ENCODE measurements at regions not wholly inside any gene's neighbourhood (a gene's known extent, or its start where the extent isn't known, plus 50 kb on each side); places are given as distances from the start of the nearest gene placed in this dataset.

DNA sequence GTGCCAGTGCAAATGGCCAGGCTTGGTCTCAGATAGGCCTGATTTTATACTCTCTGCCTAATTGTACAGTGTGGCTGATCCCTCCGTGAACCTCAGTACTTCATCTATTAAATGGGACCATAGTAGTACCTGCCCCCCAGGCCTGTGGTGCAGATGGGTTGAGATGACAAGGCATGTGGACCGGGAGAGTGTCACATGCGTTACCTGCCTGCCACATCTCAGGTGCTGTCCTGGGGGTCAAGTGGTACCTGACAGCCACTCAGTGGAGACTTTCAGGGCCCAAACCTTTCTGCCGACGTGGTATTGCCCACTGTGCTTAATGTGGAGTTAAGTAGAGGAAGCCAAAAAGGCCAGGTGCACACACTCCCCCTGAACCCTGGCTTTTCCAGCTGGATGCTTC lies 197.3 kb downstream of the FOXD2 start:
- H3K27ac ChIP-seq (ENCODE audit: low read depth, low read length): no peak overlapping the region
- H3K27me3 ChIP-seq (ENCODE audit: control insufficient read depth in 5 of 5, insufficient read depth in 4 of 5, low read length in 5 of 5): peaks cover 0 to 11% (median 5%) of the 10 kb centered on the region in 5 donors
- no peaks in the 10 kb centered on the region for H3K36me3 ChIP-seq (ENCODE audit: control insufficient read depth in 5 of 5, insufficient read depth in 5 of 5, low read length in 5 of 5)
- no peaks in the 10 kb centered on the region for H3K9me3 ChIP-seq (ENCODE audit: control insufficient read depth in 5 of 5, low read length in 5 of 5)
- no peak overlapping the region for H3K4me3 ChIP-seq (ENCODE audit: low read depth in 1 of 5, low read length in 5 of 5)
- H3K9ac ChIP-seq (ENCODE audit: low read length in 5 of 5): no peak overlapping the region
- H3K4me1 ChIP-seq (ENCODE audit: control insufficient read depth in 5 of 5, insufficient read depth in 5 of 5, low read length in 5 of 5): no peaks in the 10 kb centered on the region

- Histone ChIP-seq H3K36me3 (ENCODE audit: control insufficient read depth in 5 of 5, insufficient read depth in 5 of 5, low read length in 5 of 5) (no peaks in the 10 kb centered on the region), H3K27me3 (ENCODE audit: control insufficient read depth in 5 of 5, insufficient read depth in 4 of 5, low read length in 5 of 5) (peaks cover 0 to 11% (median 5%) of the 10 kb centered on the region in 5 donors), H3K4me3 (ENCODE audit: low read depth in 1 of 5, low read length in 5 of 5) (no peak overlapping the region), H3K4me1 (ENCODE audit: control insufficient read depth in 5 of 5, insufficient read depth in 5 of 5, low read length in 5 of 5) (no peaks in the 10 kb centered on the region), H3K27ac (ENCODE audit: low read depth, low read length) (no peak overlapping the region), H3K9ac (ENCODE audit: low read length in 5 of 5) (no peak overlapping the region), H3K9me3 (ENCODE audit: control insufficient read depth in 5 of 5, low read length in 5 of 5) (no peaks in the 10 kb centered on the region)
Measured at GRCh38 chr1:47635597-47635996, 197.8 kb downstream of the FOXD2 start.

DNA sequence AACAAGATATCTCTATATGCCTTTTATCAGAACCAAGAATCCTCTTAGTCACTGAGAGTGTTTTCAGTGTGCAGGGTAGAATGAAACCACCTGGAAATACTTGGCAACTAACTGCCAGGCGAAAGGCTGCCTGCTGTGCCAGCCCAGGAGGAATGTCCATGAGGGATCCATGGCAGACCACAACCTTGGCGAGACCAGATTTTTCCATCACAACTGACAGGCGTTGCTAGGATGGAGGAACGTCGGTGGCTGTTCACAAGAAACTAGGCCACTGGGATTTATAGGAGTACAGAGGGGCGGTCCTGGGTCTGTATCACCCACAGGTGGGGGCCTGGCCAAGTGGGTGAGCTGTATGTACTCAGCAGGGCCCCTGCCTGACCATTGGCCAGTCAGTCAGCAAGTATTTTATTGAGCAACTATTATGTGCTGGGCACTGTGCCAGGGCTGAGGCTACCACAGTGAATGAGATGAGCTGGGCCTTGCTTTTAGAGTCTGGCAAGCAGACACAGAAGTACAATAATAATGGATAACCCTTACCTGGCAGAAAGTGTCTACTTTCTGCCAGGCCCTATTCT lies 199.4 kb downstream of the FOXD2 start:
- H3K9me3 ChIP-seq (ENCODE audit: control insufficient read depth in 5 of 5, low read length in 5 of 5): no peaks in the 10 kb centered on the region
- no peaks in the 10 kb centered on the region for H3K4me1 ChIP-seq (ENCODE audit: control insufficient read depth in 5 of 5, insufficient read depth in 5 of 5, low read length in 5 of 5)
- H3K27me3 ChIP-seq (ENCODE audit: control insufficient read depth in 5 of 5, insufficient read depth in 4 of 5, low read length in 5 of 5): peaks cover 3 to 10% (median 5%) of the 10 kb centered on the region in 5 donors
- no peak overlapping the region for H3K4me3 ChIP-seq (ENCODE audit: low read depth in 1 of 5, low read length in 5 of 5)
- H3K9ac ChIP-seq (ENCODE audit: low read length in 5 of 5): no peak overlapping the region
- H3K27ac ChIP-seq (ENCODE audit: low read depth, low read length): no peak overlapping the region
- H3K36me3 ChIP-seq (ENCODE audit: control insufficient read depth in 5 of 5, insufficient read depth in 5 of 5, low read length in 5 of 5): no peaks in the 10 kb centered on the region

- Histone ChIP-seq H3K27me3 (ENCODE audit: control insufficient read depth in 5 of 5, insufficient read depth in 4 of 5, low read length in 5 of 5) (peaks cover 3 to 16% (median 5%) of the 10 kb centered on the region in 5 donors), H3K9ac (ENCODE audit: low read length in 5 of 5) (no peak overlapping the region), H3K9me3 (ENCODE audit: control insufficient read depth in 5 of 5, low read length in 5 of 5) (no peaks in the 10 kb centered on the region), H3K27ac (ENCODE audit: low read depth, low read length) (no peak overlapping the region), H3K36me3 (ENCODE audit: control insufficient read depth in 5 of 5, insufficient read depth in 5 of 5, low read length in 5 of 5) (no peaks in the 10 kb centered on the region), H3K4me3 (ENCODE audit: low read depth in 1 of 5, low read length in 5 of 5) (no peak overlapping the region), H3K4me1 (ENCODE audit: control insufficient read depth in 5 of 5, insufficient read depth in 5 of 5, low read length in 5 of 5) (peaks cover 0 to 6% (median 3%) of the 10 kb centered on the region in 5 donors)
Measured at GRCh38 chr1:47638240-47638639, 200.4 kb downstream of the FOXD2 start.

DNA sequence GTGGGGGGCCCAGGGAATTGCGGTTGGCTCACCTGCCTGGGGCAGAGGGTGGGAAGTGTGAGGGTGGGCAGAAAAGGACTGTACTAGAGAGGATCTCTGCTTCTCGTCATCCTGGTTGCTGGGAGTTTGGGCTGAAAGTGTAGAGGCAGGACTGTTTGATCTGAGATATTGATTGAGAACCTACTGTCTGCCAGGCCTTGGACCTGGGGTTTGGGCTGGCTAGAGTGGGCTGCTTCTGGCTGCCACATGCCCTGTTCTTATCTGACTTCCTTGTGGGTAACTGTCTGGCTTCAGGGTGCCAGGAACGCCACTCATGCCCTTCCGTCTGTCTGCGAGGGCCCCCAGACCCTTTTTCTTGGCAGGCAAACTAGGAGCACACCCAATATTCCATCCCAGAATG lies 200.9 kb downstream of the FOXD2 start:
- H3K27ac ChIP-seq (ENCODE audit: low read depth, low read length): no peak overlapping the region
- H3K9me3 ChIP-seq (ENCODE audit: control insufficient read depth in 5 of 5, low read length in 5 of 5): no peaks in the 10 kb centered on the region
- H3K27me3 ChIP-seq (ENCODE audit: control insufficient read depth in 5 of 5, insufficient read depth in 4 of 5, low read length in 5 of 5): peaks cover 3 to 16% (median 6%) of the 10 kb centered on the region in 5 donors
- peaks cover 0 to 11% (median 8%) of the 10 kb centered on the region in 5 donors for H3K4me1 ChIP-seq (ENCODE audit: control insufficient read depth in 5 of 5, insufficient read depth in 5 of 5, low read length in 5 of 5)
- no peak overlapping the region for H3K4me3 ChIP-seq (ENCODE audit: low read depth in 1 of 5, low read length in 5 of 5)
- H3K36me3 ChIP-seq (ENCODE audit: control insufficient read depth in 5 of 5, insufficient read depth in 5 of 5, low read length in 5 of 5): no peaks in the 10 kb centered on the region
- no peak overlapping the region for H3K9ac ChIP-seq (ENCODE audit: low read length in 5 of 5)

GRCh38 chr1:47643306-47644211 lies 205.7 kb downstream of the FOXD2 start:
- H3K9ac ChIP-seq (ENCODE audit: low read length in 5 of 5): no peak overlapping the region
- H3K4me3 ChIP-seq (ENCODE audit: low read depth in 1 of 5, low read length in 5 of 5): peak overlapping the region in 1 of 5 donors; percentile 17
- H3K36me3 ChIP-seq (ENCODE audit: control insufficient read depth in 5 of 5, insufficient read depth in 5 of 5, low read length in 5 of 5): no peaks in the 10 kb centered on the region
- no peaks in the 10 kb centered on the region for H3K9me3 ChIP-seq (ENCODE audit: control insufficient read depth in 5 of 5, low read length in 5 of 5)
- peaks cover 2 to 23% (median 17%) of the 10 kb centered on the region in 5 donors for H3K4me1 ChIP-seq (ENCODE audit: control insufficient read depth in 5 of 5, insufficient read depth in 5 of 5, low read length in 5 of 5)
- peaks cover 0 to 16% (median 7%) of the 10 kb centered on the region in 5 donors for H3K27me3 ChIP-seq (ENCODE audit: control insufficient read depth in 5 of 5, insufficient read depth in 4 of 5, low read length in 5 of 5)
- H3K27ac ChIP-seq (ENCODE audit: low read depth, low read length): no peak overlapping the region

GRCh38 chr1:47644212-47644573 lies 206.3 kb downstream of the FOXD2 start:
- H3K9me3 ChIP-seq (ENCODE audit: control insufficient read depth in 5 of 5, low read length in 5 of 5): no peaks in the 10 kb centered on the region
- H3K27ac ChIP-seq (ENCODE audit: low read depth, low read length): no peak overlapping the region
- no peaks in the 10 kb centered on the region for H3K36me3 ChIP-seq (ENCODE audit: control insufficient read depth in 5 of 5, insufficient read depth in 5 of 5, low read length in 5 of 5)
- no peak overlapping the region for H3K9ac ChIP-seq (ENCODE audit: low read length in 5 of 5)
- H3K4me3 ChIP-seq (ENCODE audit: low read depth in 1 of 5, low read length in 5 of 5): peak overlapping the region in 1 of 5 donors; percentile 17
- H3K27me3 ChIP-seq (ENCODE audit: control insufficient read depth in 5 of 5, insufficient read depth in 4 of 5, low read length in 5 of 5): peaks cover 0 to 16% (median 7%) of the 10 kb centered on the region in 5 donors
- peaks cover 2 to 23% (median 17%) of the 10 kb centered on the region in 5 donors for H3K4me1 ChIP-seq (ENCODE audit: control insufficient read depth in 5 of 5, insufficient read depth in 5 of 5, low read length in 5 of 5)

DNA sequence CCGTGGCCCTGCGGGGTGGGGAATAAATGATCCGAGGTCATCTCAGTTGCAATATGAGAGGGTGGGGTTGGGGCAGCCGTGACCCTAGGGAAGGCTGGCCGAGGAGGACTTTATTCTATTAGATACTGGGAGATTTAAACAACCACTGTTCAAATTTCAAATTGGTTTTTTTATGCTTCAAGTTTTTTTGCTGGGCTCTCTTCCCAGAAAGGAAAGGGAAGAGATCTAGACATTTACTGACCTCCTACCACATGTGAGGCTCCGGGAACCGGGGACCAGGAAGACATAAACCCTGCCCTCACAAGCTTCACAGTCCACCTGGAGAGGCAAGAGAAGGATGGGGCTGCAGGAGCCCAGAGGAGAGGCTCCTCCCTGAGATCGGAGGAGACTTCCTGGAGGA lies 207.3 kb downstream of the FOXD2 start:
- Histone ChIP-seq H3K9me3 (ENCODE audit: control insufficient read depth in 5 of 5, low read length in 5 of 5) (no peaks in the 10 kb centered on the region), H3K27me3 (ENCODE audit: control insufficient read depth in 5 of 5, insufficient read depth in 4 of 5, low read length in 5 of 5) (peaks cover 0 to 16% (median 7%) of the 10 kb centered on the region in 5 donors), H3K4me3 (ENCODE audit: low read depth in 1 of 5, low read length in 5 of 5) (no peak overlapping the region), H3K9ac (ENCODE audit: low read length in 5 of 5) (no peak overlapping the region), H3K4me1 (ENCODE audit: control insufficient read depth in 5 of 5, insufficient read depth in 5 of 5, low read length in 5 of 5) (peaks cover 2 to 23% (median 17%) of the 10 kb centered on the region in 5 donors), H3K36me3 (ENCODE audit: control insufficient read depth in 5 of 5, insufficient read depth in 5 of 5, low read length in 5 of 5) (no peaks in the 10 kb centered on the region), H3K27ac (ENCODE audit: low read depth, low read length) (no peak overlapping the region)

DNA sequence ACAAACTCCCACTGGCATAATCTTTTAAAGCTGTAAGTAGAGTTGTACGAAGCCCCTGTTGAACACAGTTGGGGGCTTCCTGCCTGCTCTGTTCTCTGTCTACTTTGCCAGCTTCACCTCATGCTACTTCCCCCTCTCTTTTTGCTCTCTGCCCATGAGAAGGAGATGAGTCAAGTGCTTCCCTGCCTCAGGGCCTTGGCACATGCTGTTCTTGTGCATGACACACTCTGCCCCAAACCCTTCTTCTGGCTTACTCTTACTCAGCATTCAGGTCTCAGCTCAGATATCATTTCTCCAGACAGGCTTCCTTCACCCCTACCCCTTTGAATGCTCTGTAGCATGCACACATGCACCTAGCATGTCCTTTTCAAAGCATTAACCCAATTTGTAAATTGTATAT lies 208.8 kb downstream of the FOXD2 start:
- Histone ChIP-seq H3K27ac (ENCODE audit: low read depth, low read length) (no peak overlapping the region), H3K4me3 (ENCODE audit: low read depth in 1 of 5, low read length in 5 of 5) (no peak overlapping the region), H3K9ac (ENCODE audit: low read length in 5 of 5) (no peak overlapping the region), H3K4me1 (ENCODE audit: control insufficient read depth in 5 of 5, insufficient read depth in 5 of 5, low read length in 5 of 5) (peaks cover 2 to 23% (median 17%) of the 10 kb centered on the region in 5 donors), H3K36me3 (ENCODE audit: control insufficient read depth in 5 of 5, insufficient read depth in 5 of 5, low read length in 5 of 5) (no peaks in the 10 kb centered on the region), H3K27me3 (ENCODE audit: control insufficient read depth in 5 of 5, insufficient read depth in 4 of 5, low read length in 5 of 5) (peaks cover 0 to 16% (median 3%) of the 10 kb centered on the region in 5 donors), H3K9me3 (ENCODE audit: control insufficient read depth in 5 of 5, low read length in 5 of 5) (no peaks in the 10 kb centered on the region)

- peaks cover 2 to 23% (median 17%) of the 10 kb centered on the region in 5 donors for H3K4me1 ChIP-seq (ENCODE audit: control insufficient read depth in 5 of 5, insufficient read depth in 5 of 5, low read length in 5 of 5)
- H3K9me3 ChIP-seq (ENCODE audit: control insufficient read depth in 5 of 5, low read length in 5 of 5): no peaks in the 10 kb centered on the region
- no peak overlapping the region for H3K4me3 ChIP-seq (ENCODE audit: low read depth in 1 of 5, low read length in 5 of 5)
- H3K36me3 ChIP-seq (ENCODE audit: control insufficient read depth in 5 of 5, insufficient read depth in 5 of 5, low read length in 5 of 5): no peaks in the 10 kb centered on the region
- no peak overlapping the region for H3K9ac ChIP-seq (ENCODE audit: low read length in 5 of 5)
- H3K27me3 ChIP-seq (ENCODE audit: control insufficient read depth in 5 of 5, insufficient read depth in 4 of 5, low read length in 5 of 5): peaks cover 0 to 16% (median 3%) of the 10 kb centered on the region in 5 donors
- no peak overlapping the region for H3K27ac ChIP-seq (ENCODE audit: low read depth, low read length)
Measured at GRCh38 chr1:47647327-47647845, 209.5 kb downstream of the FOXD2 start.

Data from subcutaneous abdominal adipose tissue (tissue), 5 donors.